Endothelial cell of umbilical vein (primary cell): ENCODE measurements at regions not wholly inside any gene's neighbourhood (a gene's known extent, or its start where the extent isn't known, plus 50 kb on each side); places are given as distances from the start of the nearest gene placed in this dataset.
"Not testable (repeated sequence)": the region's sequence is repeated elsewhere in the genome, so short reads cannot be mapped to it uniquely, and the experiment has no call there.

Experiments
- BruUV-seq: library from RNA; stranded (reverse); fragments of 400-500 nt; replicated peaks from 2 replicates; lab custom pipeline; 2021; lab: Mats Ljungman, UMichigan
- CTCF ChIA-PET: fragments of 300-600, 350-600 bp; sonication (Branson Sonifier 250); formaldehyde crosslinking; loops from one replicate; lab custom pipeline; 2021; ENCODE audit warnings: antibody characterized with exemption, inconsistent platforms; lab: Charles Lee
- POLR2A ChIA-PET: fragments of 300-600, 350-600 bp; sonication (Branson Sonifier 250); formaldehyde crosslinking; loops from one replicate; lab custom pipeline; 2021; ENCODE audit warnings: antibody characterized with exemption, inconsistent platforms; lab: Charles Lee
- DNase-seq: peaks from one replicate; pipeline ENCODE4 v3.0.0-alpha.2; 2011; ENCODE audit warnings: low read depth, low spot score
- FAIRE-seq: peaks from 2 replicates; lab custom pipeline; 2011; peaks lifted over from hg19 to GRCh38; lab: Jason Lieb, UNC
- H2AFZ ChIP-seq: 2 replicates; pipeline ENCODE4 v1.6.0; 2012; ENCODE audit warnings: low read depth, low read length, control low read depth, inconsistent platforms
- H3K27ac ChIP-seq: 2 replicates; pipeline ENCODE4 v1.5.1; 2011; ENCODE audit warnings: low read depth, mild to moderate bottlenecking, control low read depth, low read length, moderate library complexity; ENCODE audit not compliant: insufficient read depth
- H3K27me3 ChIP-seq, 2 experiments: 2 replicates each; pipeline versions ENCODE4 v1.6.0 to v1.6.1; 2011; ENCODE audit warnings: low read length in 2 of 2, mixed read lengths in 1 of 2; ENCODE audit not compliant: control insufficient read depth in 2 of 2, insufficient read depth in 2 of 2
- H3K36me3 ChIP-seq, 2 experiments: 2 replicates in 1 of 2; 3 replicates in 1 of 2; pipeline ENCODE4 v1.5.1; 2011; ENCODE audit warnings: low read length in 2 of 2, mild to moderate bottlenecking in 1 of 2, moderate library complexity in 1 of 2; ENCODE audit not compliant: control insufficient read depth in 2 of 2, insufficient read depth in 2 of 2; ENCODE audit errors: extremely low read depth in 1 of 2
- H3K4me1 ChIP-seq: 3 replicates; pipeline ENCODE4 v1.5.1; 2011; ENCODE audit warnings: mild to moderate bottlenecking, low read length; ENCODE audit not compliant: control insufficient read depth, insufficient read depth; ENCODE audit errors: extremely low read depth
- H3K4me2 ChIP-seq: 2 replicates; pipeline ENCODE4 v1.6.1; 2011; ENCODE audit warnings: low read length, control low read depth, mixed read lengths; ENCODE audit not compliant: insufficient read depth
- H3K4me3 ChIP-seq, 3 experiments: fragments of 200-600 bp in 1 of 3; sonication (generic), shearing (Covaris generic) in 1 of 3; replicated peaks in 1 of 3; 2 replicates each; pipeline ENCODE4 v1.5.1; 2011 to 2016; ENCODE audit warnings: control low read depth in 3 of 3, low read length in 3 of 3, mild to moderate bottlenecking in 2 of 3, inconsistent platforms in 1 of 3, low read depth in 1 of 3, moderate library complexity in 1 of 3; ENCODE audit not compliant: insufficient read depth in 1 of 3
- H3K79me2 ChIP-seq: 2 replicates; pipeline ENCODE4 v1.6.0; 2012; ENCODE audit warnings: low read length, inconsistent platforms; ENCODE audit not compliant: control insufficient read depth, insufficient read depth
- H3K9ac ChIP-seq: replicated peaks from 2 replicates; pipeline ENCODE3; 2011; ENCODE audit warnings: low read length, control low read depth; ENCODE audit not compliant: insufficient read depth; ENCODE audit errors: extremely low read depth
- H3K9me1 ChIP-seq: replicated peaks from 3 replicates; pipeline ENCODE4 v1.6.0; 2011; ENCODE audit warnings: mild to moderate bottlenecking, low read length; ENCODE audit not compliant: control insufficient read depth, insufficient read depth; ENCODE audit errors: extremely low read depth
- H3K9me3 ChIP-seq: replicated peaks from 2 replicates; pipeline ENCODE4 v1.5.1; 2012; ENCODE audit warnings: low read length, inconsistent platforms; ENCODE audit not compliant: control insufficient read depth, insufficient read depth
- H4K20me1 ChIP-seq: replicated peaks from 2 replicates; pipeline ENCODE3; 2011; ENCODE audit warnings: mild to moderate bottlenecking, low read length; ENCODE audit not compliant: control insufficient read depth, insufficient read depth; ENCODE audit errors: extremely low read depth
- CTCF ChIP-seq, 2 donors: IDR thresholded peaks; 1 replicate in 1 of 2; 2 replicates in 1 of 2; pipeline ENCODE4 v1.5.1; 2011; ENCODE audit warnings: low read length in 2 of 2, mild to moderate bottlenecking in 2 of 2, moderate library complexity in 2 of 2, control low read depth in 1 of 2, inconsistent platforms in 1 of 2, low read depth in 1 of 2; ENCODE audit not compliant: insufficient read depth in 1 of 2; ENCODE audit errors: extremely low read depth in 1 of 2
- EZH2 ChIP-seq: IDR thresholded peaks from 2 replicates; pipeline ENCODE4 v1.6.1; 2012; ENCODE audit warnings: borderline replicate concordance, low read depth, mild to moderate bottlenecking, moderate library complexity, low read length, inconsistent platforms; ENCODE audit not compliant: severe bottlenecking
- FOS ChIP-seq: IDR thresholded peaks from 2 replicates; pipeline ENCODE4 v1.6.1; 2011; ENCODE audit warnings: mild to moderate bottlenecking, low read length, moderate library complexity, borderline replicate concordance; ENCODE audit not compliant: insufficient read depth
- GATA2 ChIP-seq: IDR thresholded peaks from 2 replicates; pipeline ENCODE4 v1.7.0; 2011; ENCODE audit warnings: low read depth, mild to moderate bottlenecking, moderate library complexity, mixed read lengths, low read length; ENCODE audit not compliant: insufficient read length, insufficient read depth
- JUN ChIP-seq: IDR thresholded peaks from 2 replicates; pipeline ENCODE4 v1.6.1; 2011; ENCODE audit warnings: borderline replicate concordance, low read depth; ENCODE audit not compliant: insufficient read length, insufficient read depth
- MAX ChIP-seq: IDR thresholded peaks from 2 replicates; pipeline ENCODE4 v1.6.1; 2011; ENCODE audit not compliant: insufficient read depth, insufficient read length
- MYC ChIP-seq: IDR thresholded peaks from one replicate; pipeline ENCODE4 v1.6.1; 2011; ENCODE audit warnings: mild to moderate bottlenecking, low read depth, low read length
- POLR2A ChIP-seq: IDR thresholded peaks from 2 replicates; pipeline ENCODE4 v1.6.1; 2012; ENCODE audit warnings: low read depth, mild to moderate bottlenecking, control low read depth, low read length
- POLR2AphosphoS5 ChIP-seq: IDR thresholded peaks from 2 replicates; pipeline ENCODE4 v1.6.1; 2012; ENCODE audit warnings: low read depth, mild to moderate bottlenecking, control low read depth, low read length, moderate library complexity; ENCODE audit not compliant: insufficient read depth
- dilution Hi-C: fragments of 300-500 bp; cut with MboI; formaldehyde crosslinking; loops from one replicate; pipeline ENCODE4 v1.15.0; 2019; ENCODE audit warnings: low sequenced_read_pairs; ENCODE audit not compliant: extremely low pct_ligation_motif_present
- intact Hi-C: fragments of 100-400 bp; cut with micrococcal nuclease; formaldehyde crosslinking; loops from one replicate; pipeline ENCODE4 v1.10.0; 2022

GRCh38 chr6:164344801-164345291 lies 930.3 kb downstream of the QKI start:
- dilution Hi-C loops: no loop called here
- Histone ChIP-seq H3K27me3 (no peaks in the 10 kb centered on the region), H3K4me3 (no peak overlapping the region), H3K4me1 (no peaks in the 10 kb centered on the region), H3K27ac (no peak overlapping the region), H3K79me2 (no peaks in the 10 kb centered on the region), H3K9ac (no peak overlapping the region), H3K4me2 (no peak overlapping the region), H3K9me3 (no peaks in the 10 kb centered on the region), H3K9me1 (no peaks in the 10 kb centered on the region), H4K20me1 (no peaks in the 10 kb centered on the region), H3K36me3 (no peaks in the 10 kb centered on the region), H2AFZ (no peak overlapping the region)
- DNase-seq (no peak), FAIRE-seq (no peak)
- BruUV-seq: no TSS peak
- ChIA-PET POLR2A (no interaction called here), CTCF (no interaction called here)
- TF ChIP-seq EZH2: no peak
- no peak for TF ChIP-seq JUN
- TF ChIP-seq GATA2: no peak
- no peak for TF ChIP-seq MYC
- TF ChIP-seq POLR2A: no peak
- no peak for TF ChIP-seq POLR2AphosphoS5
- TF ChIP-seq FOS: no peak
- TF ChIP-seq MAX: no peak
- TF ChIP-seq CTCF (IDR thresholded peaks at IDR 0.05; ENCODE audit: extremely low read depth in 1 of 2, insufficient read depth in 1 of 2, low read depth in 1 of 2, low read length in 2 of 2): no peak
- intact Hi-C loops: no loop called here

GRCh38 chr6:164339442-164339841 lies 924.9 kb downstream of the QKI start:
- H4K20me1 ChIP-seq, dilution Hi-C loops: not testable (repeated sequence)

More at GRCh38 chr6:164339442-164339841, 924.9 kb downstream of the QKI start:
- H3K9me3 ChIP-seq, intact Hi-C loops, FAIRE-seq, H3K4me3 ChIP-seq, POLR2A ChIA-PET, BruUV-seq, H2AFZ ChIP-seq, H3K27me3 ChIP-seq, H3K4me2 ChIP-seq, H3K79me2 ChIP-seq, DNase-seq, CTCF ChIA-PET, H3K9me1 ChIP-seq, H3K9ac ChIP-seq, H3K27ac ChIP-seq, H3K36me3 ChIP-seq, H3K4me1 ChIP-seq: not testable (repeated sequence)
